Smooth muscle cell (in vitro differentiated cells): ENCODE measurements at regions not wholly inside any gene's neighbourhood (a gene's known extent, or its start where the extent isn't known, plus 50 kb on each side); places are given as distances from the start of the nearest gene placed in this dataset.

Experiments
- DNase-seq: peaks from one replicate; lab custom pipeline; 2025; ENCODE audit not compliant: unreplicated experiment; lab: John Stamatoyannopoulos, UW
- H2AFZ ChIP-seq: fragments of 200-600 bp; sonication (generic); 2 replicates; pipeline ENCODE4 v1.6.0; 2016; ENCODE audit warnings: antibody characterized with exemption, low read depth, mild to moderate bottlenecking
- H3F3A ChIP-seq: fragments of 200-600 bp; sonication (generic); 2 replicates; pipeline ENCODE4 v1.6.0; 2017; ENCODE audit warnings: antibody characterized with exemption, low read depth
- H3K27ac ChIP-seq: fragments of 200-600 bp; sonication (generic); 2 replicates; pipeline ENCODE4 v1.5.1; 2016; ENCODE audit warnings: low read depth, mild to moderate bottlenecking
- H3K27me3 ChIP-seq: fragments of 200-600 bp; sonication (generic); 2 replicates; pipeline ENCODE4 v1.6.1; 2016; ENCODE audit warnings: low read depth, mild to moderate bottlenecking
- H3K36me3 ChIP-seq: fragments of 200-600 bp; sonication (generic); 2 replicates; pipeline ENCODE4 v1.5.1; 2016; ENCODE audit warnings: low read depth
- H3K4me1 ChIP-seq: fragments of 200-600 bp; sonication (generic); 2 replicates; pipeline ENCODE4 v1.5.1; 2016; ENCODE audit warnings: low read depth
- H3K4me2 ChIP-seq: fragments of 200-600 bp; sonication (generic); 2 replicates; pipeline ENCODE4 v1.6.0; 2016; ENCODE audit warnings: mild to moderate bottlenecking
- H3K4me3 ChIP-seq: fragments of 200-600 bp; sonication (generic); 2 replicates; pipeline ENCODE4 v1.5.1; 2016; ENCODE audit warnings: mild to moderate bottlenecking
- H3K79me2 ChIP-seq: fragments of 200-600 bp; sonication (generic); 2 replicates; pipeline ENCODE4 v1.6.0; 2016; ENCODE audit warnings: low read depth, mild to moderate bottlenecking
- H3K9ac ChIP-seq: fragments of 200-600 bp; sonication (generic); 2 replicates; pipeline ENCODE4 v1.6.0; 2016; ENCODE audit warnings: low read depth
- H3K9me3 ChIP-seq: fragments of 200-600 bp; sonication (generic); replicated peaks from 2 replicates; pipeline ENCODE4 v1.5.1; 2016; ENCODE audit warnings: low read depth
- H4K20me1 ChIP-seq: fragments of 200-600 bp; sonication (generic); 2 replicates; pipeline ENCODE4 v1.6.0; 2016; ENCODE audit warnings: low read depth
- CTCF ChIP-seq: fragments of 200-600 bp; sonication (generic); IDR thresholded peaks from 2 replicates; pipeline ENCODE4 v1.5.1; 2017; ENCODE audit warnings: borderline replicate concordance, mild to moderate bottlenecking, antibody characterized with exemption; ENCODE audit not compliant: insufficient read depth, poor library complexity, severe bottlenecking
- WGBS: methylation state at CpG from one replicate; pipeline ENCODE4 v1.1.7; 2016; ENCODE audit warnings: low lambda C conversion rate; 5-methylcytosine and 5-hydroxymethylcytosine counted together

DNA sequence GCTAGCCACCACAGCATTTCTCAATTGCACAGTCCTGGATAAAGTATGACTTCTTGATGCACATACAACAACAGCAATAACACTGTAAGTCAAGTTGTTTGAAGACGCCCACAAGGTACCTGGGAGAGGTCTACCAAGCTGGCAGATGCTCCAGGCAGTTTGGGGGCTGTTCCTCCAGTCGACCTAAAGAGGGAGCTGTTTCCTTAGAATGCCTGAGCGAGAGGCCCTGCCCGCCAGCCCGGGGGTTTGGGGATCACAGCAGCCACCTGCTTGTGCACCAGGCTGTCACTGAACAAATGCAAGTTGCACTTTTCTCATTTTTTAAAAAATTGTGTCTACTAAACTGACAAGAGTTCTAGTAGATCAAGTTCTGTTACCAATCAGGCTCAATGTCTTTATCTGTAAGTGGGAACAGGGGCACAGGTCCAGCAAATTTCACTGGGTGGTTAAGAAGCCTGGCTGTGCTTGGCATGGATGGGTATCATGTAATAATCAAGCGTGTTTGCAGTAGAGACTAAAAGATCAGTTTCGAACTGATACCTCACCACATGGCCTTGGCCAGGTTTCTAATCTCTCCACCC, 193.8 kb upstream of the ADO start:
- TF ChIP-seq CTCF: peak; percentile 80
- no peak overlapping the region for H3K27ac ChIP-seq
- no peak overlapping the region for H3K9ac ChIP-seq
- no peaks in the 10 kb centered on the region for H3K27me3 ChIP-seq
- H3K9me3 ChIP-seq: no peaks in the 10 kb centered on the region
- WGBS: 33% methylated on average over 7 of the region's 7 CpGs
- peaks cover 2% of the 10 kb centered on the region for H3K4me1 ChIP-seq
- no peaks in the 10 kb centered on the region for H3K36me3 ChIP-seq
- H3F3A ChIP-seq: peaks cover 6% of the 10 kb centered on the region
- no peak for DNase-seq
- no peak overlapping the region for H3K4me3 ChIP-seq
- no peak overlapping the region for H2AFZ ChIP-seq
- no peak overlapping the region for H3K4me2 ChIP-seq
- no peaks in the 10 kb centered on the region for H3K79me2 ChIP-seq
- H4K20me1 ChIP-seq: no peaks in the 10 kb centered on the region

GRCh38 chr10:62613424-62613823, 191.1 kb upstream of the ADO start:
- Histone ChIP-seq H3K4me1 (peaks cover 2% of the 10 kb centered on the region), H3F3A (peaks cover 6% of the 10 kb centered on the region), H3K9me3 (no peaks in the 10 kb centered on the region), H3K4me3 (no peak overlapping the region), H4K20me1 (no peaks in the 10 kb centered on the region), H3K4me2 (peak overlapping the region; percentile 9), H3K79me2 (no peaks in the 10 kb centered on the region), H3K27me3 (no peaks in the 10 kb centered on the region), H3K36me3 (no peaks in the 10 kb centered on the region), H3K27ac (peak overlapping the region; percentile 85), H3K9ac (peak overlapping the region; percentile 46), H2AFZ (no peak overlapping the region)
- DNase-seq: no peak
- TF ChIP-seq CTCF: no peak
- 38% methylated on average over 6 of the region's 6 CpGs for WGBS

- Histone ChIP-seq H3K4me3 (no peak overlapping the region), H3K79me2 (no peaks in the 10 kb centered on the region), H3K9ac (peak overlapping the region; percentile 46), H3K27me3 (no peaks in the 10 kb centered on the region), H3K27ac (peak overlapping the region; percentile 85), H3K9me3 (no peaks in the 10 kb centered on the region), H3K36me3 (no peaks in the 10 kb centered on the region), H2AFZ (no peak overlapping the region), H3K4me1 (no peaks in the 10 kb centered on the region), H3F3A (peaks cover 6% of the 10 kb centered on the region), H3K4me2 (peak overlapping the region; percentile 9), H4K20me1 (no peaks in the 10 kb centered on the region)
- no peak for TF ChIP-seq CTCF
- no peak for DNase-seq
- WGBS: 91% methylated on average over 1 of the region's 1 CpG
Measured at GRCh38 chr10:62613859-62614258, 190.7 kb upstream of the ADO start.
